Right lobe of liver (tissue), 4 donors: ENCODE measurements at regions not wholly inside any gene's neighbourhood (a gene's known extent, or its start where the extent isn't known, plus 50 kb on each side); places are given as distances from the start of the nearest gene placed in this dataset.

Source experiments
- CTCF ChIP-seq, 4 donors: fragments of 200-600 bp in 3 of 4; fragments of 450-650 bp in 1 of 4; IDR thresholded peaks; one replicate each; pipeline versions ENCODE4 v1.5.1 to v1.8.0; 2016 to 2022; ENCODE audit warnings: antibody characterized with exemption in 4 of 4, mild to moderate bottlenecking in 2 of 4
- POLR2A ChIP-seq: fragments of 450-650 bp; IDR thresholded peaks from one replicate; pipeline ENCODE4 v1.6.1; 2017; ENCODE audit warnings: antibody characterized with exemption, mild to moderate bottlenecking
- donor health status: DM: no; HTN: no; CAD: no.
- donor health status: DM: no; HTN: no; CAD: no.
- donor health status: DM: no; HTN: yes; CAD: no.

- TF ChIP-seq CTCF (IDR thresholded peaks at IDR 0.05) (no peak), POLR2A (no peak)
Observed at GRCh38 chr16:49022351-49022963, 259.2 kb downstream of the CBLN1 start.
